ENCODE measurements at regions not wholly inside any gene's neighbourhood (a gene's known extent, or its start where the extent isn't known, plus 50 kb on each side); places are given as distances from the start of the nearest gene placed in this dataset.
"Not testable (repeated sequence)": the region's sequence is repeated elsewhere in the genome, so short reads cannot be mapped to it uniquely, and the experiment has no call there.

DNA sequence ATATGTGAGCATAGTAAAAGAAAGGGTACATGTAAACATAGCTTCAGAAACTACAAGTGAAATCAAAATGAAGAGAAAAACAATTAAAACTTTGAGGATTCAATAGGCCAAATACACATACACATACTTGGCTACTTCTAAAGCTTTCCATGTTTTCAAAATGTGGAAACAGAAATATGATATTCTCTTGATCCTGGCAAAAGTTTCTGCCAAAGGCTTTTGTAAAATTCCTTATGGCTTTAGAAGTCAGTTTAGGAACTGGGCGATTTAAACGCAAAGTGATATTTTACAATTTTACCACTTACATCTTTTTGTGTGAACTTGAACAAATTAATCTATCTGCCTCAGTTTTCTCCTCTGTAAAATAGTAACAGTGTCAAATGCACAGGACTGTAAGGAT, 756.4 kb downstream of the C12orf50 start:
- no peak for DNase-seq (ENCODE audit: low read depth in 2 of 2)

DNA sequence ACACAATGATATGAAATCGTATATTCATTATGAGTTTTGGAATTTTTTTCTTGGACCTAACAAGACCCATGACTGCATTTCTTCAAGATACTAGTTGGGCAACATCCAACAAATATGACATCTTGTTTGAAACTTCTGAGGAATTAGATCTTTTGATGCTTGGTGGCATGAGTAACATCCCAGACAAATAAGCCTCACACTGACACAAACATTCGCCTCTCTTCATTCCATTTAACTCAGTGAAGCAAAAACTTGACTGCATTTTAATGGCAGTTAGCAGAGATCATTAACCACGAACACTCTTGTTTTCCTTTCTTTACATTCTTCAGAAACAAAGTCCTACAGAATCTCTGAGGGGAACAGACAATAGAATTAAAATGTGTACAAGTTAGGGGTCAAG, 758.3 kb downstream of the C12orf50 start:
- DNase-seq (ENCODE audit: low read depth in 2 of 2), result no peak

DNA sequence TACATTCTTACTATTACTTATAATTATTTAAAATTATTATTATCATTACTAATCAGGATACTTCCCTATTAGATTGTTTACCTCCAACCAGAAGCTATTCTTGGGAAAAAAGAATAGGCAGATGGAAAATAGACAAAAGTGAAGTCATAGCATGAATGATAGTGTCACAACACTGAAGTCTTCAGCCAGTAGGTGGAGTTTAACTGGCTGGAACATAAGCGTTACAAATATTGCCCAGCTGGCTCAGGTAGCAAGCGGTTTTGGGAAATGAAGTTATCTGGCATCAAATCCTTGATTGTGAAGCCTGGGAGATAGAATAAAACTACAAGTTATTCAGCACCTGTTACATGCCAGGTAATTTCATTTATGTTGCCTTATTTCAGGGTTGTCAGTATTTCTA, 762.9 kb downstream of the C12orf50 start:
- peak in 1 of 2 donors; percentile 11 for DNase-seq (ENCODE audit: low read depth in 2 of 2)

DNA sequence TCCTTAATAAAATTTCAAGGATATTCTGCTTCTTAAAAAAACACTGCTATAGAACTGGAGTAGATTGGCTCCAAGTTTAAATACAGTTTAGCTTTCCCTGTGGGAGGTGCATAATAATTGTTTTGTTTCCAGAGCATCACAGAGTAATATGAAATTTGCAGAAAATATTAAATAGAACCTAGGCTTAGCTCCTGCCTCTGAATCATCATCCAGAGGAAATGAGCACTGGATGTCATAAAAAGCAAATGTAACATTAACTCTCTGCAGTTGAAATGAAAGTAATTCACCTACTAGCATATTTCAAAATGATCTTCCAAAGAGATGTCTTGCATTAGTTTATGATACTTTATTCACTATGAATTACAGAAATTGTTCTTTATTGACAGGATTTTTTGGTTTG, 769.8 kb downstream of the C12orf50 start:
- DNase-seq (ENCODE audit: low read depth in 2 of 2), result no peak

DNA sequence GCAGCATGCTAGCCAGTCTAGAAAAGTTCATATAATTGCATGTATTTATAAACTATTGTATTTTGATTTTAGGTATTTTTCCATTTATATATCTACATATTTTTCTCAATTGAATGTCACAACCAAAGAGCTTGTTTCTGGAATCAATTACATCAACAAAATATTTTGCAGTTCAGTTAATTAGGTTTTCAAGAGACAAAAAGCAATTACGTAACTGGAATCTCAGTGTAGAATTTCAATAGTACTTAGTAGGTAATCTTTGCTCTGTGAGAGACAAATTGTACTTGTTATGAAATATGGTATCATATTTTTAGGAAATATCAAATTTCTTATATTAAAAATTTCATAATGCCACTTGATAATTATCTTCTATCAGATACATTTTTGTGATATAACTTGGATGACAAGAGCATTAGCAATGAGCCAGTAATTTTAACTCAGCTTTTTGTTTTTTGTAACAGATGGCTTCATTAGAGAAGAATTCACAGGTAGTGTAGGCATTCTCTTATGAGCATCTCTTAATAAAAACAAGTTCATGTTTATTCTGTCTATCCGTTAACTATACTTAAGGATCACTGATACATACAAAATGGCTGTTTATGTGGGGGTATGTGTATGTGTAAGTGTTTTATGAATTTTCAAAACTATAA, 774.7 kb downstream of the C12orf50 start:
- DNase-seq (ENCODE audit: low read depth in 2 of 2), result no peak

DNA sequence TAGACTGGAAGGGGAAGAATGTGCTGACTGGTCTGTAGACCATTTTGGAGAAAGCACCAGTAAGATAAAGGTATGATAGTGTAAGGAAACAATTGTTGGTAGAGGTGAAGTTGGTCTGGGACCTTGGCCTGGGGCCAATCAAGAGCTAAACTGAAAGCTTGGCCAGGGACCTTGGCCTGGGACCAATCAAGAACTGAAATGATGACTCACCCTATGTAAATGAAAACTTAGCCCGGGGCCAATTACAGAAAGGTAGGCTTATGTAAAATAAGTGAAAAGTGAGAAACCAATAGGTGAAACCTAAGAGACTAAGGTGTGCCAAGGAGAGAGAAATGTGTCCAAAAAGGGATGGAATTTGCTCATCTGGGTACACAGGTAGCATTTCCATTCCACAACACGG, 776.0 kb downstream of the C12orf50 start:
- DNase-seq (ENCODE audit: low read depth in 2 of 2), result no peak

DNA sequence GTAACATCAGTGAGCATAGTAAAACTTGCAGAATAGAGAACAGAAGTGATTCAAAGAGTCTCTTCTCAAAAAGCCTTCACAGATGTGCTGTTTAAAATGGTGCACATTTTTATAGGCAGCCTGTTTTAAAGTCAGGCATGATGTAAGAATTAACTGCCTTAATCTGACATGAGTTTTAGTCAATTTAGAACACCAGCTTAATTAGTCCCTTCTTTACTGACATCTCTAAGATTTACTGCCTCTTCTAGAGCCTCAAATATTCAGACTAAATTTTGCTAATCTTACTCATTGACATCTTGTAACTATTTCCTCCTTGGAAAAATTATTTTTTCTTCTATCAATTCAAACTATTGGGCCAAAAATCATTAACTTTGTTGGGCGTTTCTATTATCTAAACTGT, 782.5 kb downstream of the C12orf50 start:
- no peak for DNase-seq (ENCODE audit: low read depth in 2 of 2)

DNA sequence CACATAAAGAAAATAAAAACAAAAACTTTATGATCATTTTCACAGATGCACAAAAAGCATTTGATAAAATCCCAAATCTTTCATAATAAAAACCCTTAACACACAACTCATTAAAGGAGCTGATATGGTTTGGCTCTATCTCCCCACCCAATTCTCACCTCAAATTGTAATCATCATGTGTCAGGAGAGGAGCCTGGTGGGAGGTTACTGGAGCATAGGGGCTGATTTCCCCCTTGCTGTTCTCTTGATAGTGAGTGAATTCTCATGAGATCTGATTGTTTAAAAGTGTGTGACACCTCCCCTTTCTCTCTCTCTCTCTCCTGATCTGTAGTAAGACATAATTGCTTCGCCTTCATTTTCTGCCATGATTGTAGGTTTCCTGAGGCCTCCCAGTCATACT, 790.7 kb downstream of the C12orf50 start:
- DNase-seq (ENCODE audit: low read depth in 2 of 2), result no peak

DNA sequence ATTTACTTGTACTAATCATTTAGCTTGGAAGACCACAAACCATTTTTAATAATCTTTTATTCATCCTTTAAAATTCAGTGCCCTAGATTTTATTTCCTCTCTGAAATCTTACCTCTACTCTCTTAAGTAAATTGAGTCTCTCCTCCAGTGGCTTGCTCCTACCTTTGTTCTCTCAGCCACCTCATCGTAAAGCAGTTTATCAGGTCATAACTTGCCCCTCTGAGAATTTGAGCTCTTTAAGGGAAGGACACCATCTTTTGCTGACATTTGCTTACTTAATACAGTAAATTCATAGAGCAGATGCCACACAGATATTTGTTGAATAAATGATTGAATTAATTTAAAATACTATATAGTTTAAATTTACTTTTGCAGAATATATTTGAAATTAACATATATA, 794.3 kb downstream of the C12orf50 start:
- DNase-seq (ENCODE audit: low read depth in 2 of 2), result no peak

DNA sequence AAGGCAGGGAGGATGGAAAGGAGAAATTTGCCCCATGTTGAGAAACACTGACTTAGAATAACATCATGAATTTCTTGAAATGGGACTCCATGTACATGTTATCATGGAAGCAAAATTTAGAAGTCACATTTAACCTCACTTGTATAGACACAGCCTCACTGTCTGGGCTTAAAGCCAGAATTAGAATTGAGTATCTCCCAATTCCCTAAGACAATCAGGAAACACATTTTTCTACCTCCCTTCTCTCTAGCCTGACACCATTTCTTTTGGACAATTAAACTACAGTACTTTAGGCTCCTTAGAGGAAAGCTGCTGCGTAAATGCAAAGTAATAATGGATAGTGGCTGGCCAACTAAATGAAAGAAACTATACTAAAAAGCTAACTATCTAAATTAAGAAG, 795.5 kb downstream of the C12orf50 start:
- no peak for DNase-seq (ENCODE audit: low read depth in 2 of 2)

DNA sequence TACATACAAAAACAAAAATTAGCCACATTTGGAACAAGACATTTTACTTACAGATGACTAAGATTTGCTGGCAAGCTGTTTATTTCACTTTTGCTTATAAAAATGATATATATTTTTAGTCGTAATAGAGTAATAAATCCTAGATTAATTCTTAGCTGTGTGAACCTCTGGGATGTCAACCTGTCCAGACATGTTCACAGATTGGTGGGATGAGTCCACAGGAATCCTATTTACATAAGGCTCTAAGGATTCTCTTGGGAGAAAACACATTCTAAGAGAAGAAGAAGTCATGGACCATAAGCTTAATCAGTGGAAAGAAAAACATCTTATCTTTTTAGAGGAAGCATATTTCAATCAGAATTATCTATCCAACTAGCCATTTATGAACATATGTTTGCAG, 797.4 kb downstream of the C12orf50 start:
- DNase-seq (ENCODE audit: low read depth in 2 of 2), result no peak

DNA sequence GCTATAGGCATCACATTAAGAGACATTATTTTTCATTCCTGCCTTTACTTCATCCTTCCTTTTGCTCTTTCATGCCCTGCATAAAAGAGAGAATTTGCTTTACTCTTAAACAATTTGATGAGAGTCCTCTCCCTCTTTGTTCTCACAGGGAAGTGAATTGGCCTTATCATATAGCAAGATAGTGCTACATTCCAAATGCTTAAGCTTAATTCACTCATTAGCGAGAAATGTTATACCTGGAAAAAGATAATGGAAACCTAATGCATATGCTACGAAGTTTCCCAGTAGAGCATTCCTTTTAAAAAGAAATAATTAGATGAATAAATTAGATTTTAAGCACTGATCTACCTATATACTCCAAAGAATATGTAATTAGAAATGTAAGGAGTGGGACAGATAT, 798.8 kb downstream of the C12orf50 start:
- no peak for DNase-seq (ENCODE audit: low read depth in 2 of 2)

DNA sequence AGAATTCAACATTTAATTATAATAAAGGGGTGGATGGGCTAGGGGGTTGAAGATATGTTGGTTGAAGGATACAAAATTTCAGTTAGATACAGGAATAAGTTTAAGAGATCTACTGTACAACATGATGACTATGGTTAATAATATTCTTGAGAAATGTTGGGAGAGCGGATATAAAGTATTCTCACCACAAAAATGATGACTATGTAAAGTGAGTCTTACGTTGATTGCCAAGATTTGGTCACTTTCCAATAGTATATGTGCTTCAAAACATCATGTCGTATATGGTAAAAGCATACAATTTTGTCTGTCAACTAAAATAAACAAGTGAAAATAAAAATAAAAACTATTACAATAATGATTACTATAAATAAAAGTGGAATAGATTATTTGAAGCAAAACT, 802.0 kb downstream of the C12orf50 start:
- DNase-seq (ENCODE audit: low read depth in 2 of 2), result no peak

DNA sequence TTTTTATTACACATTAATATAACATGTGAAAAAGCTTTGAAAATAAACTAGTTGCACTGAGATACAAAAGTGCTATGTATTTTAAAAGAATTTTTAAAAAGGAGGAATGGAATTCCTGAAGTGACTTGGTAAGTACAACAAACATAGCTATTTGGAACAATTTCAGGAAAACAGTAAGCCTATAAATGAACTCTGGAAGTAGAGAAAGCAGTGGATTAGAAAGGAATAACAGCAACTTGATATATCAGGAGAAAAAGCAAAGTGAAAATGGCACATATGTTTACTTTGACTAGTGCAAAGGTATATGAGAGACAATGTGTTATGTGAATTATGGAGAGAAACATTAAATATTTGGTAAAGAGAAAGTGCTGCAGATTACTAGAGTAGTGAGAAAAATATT, 811.7 kb downstream of the C12orf50 start:
- no peak for DNase-seq (ENCODE audit: low read depth in 2 of 2)

DNA sequence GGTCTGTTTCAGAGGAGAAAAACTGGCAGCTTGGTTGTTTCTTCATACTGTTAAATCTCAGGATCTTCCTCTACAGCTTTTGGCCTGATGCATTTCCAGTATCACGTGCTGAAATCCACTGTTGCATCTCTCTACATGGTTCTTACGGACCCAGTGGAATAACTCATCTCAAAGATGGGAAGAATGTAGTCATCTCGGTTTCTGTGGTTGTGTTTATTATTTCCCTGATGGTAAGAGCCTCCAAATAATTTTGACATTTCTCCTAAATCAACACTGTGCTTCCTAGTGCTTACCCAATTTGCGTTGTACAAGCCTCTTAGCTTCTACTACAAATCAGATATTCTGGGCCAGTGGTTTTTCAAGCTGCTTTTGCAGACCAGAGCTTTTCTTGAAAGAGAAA, 812.8 kb downstream of the C12orf50 start:
- DNase-seq (ENCODE audit: low read depth in 2 of 2), result no peak

DNA sequence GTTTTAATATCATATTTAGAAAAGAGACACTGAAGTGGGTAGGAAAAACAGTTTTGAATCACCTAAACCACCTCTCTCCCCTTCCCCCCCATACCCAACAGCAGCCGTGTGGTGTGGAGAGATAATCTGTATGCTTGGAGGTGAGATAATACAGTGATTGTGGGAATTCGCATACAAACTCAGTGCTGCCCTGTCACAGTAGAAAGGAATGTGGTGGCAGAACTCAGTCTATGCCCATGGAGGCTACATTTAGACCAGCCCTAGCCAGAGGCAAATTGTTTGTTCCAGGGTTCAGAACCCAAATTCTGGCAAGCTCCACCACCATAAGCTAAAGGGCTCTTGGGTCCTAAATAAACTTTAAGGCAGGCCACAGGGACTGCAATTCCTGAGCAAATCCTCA, 827.0 kb downstream of the C12orf50 start:
- DNase-seq (ENCODE audit: low read depth in 2 of 2), result no peak

DNA sequence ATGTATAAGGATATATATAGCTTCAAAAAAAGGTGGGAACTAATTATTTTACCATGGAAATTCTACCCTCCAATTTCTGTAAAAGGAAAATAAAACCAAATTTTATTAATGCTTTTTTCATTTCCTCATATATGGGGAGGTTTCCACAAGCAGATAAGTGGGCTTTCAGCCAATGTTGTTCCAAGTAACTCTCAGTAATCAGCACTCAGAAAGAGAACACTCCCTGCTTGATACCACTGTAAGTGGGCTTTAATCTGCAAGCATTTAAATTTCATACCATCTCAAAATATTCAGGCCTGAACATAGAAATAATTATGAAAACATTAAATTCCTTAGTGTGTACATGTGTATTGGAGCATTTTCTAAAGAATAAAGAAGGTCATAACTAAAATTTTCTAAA, 827.6 kb downstream of the C12orf50 start:
- DNase-seq (ENCODE audit: low read depth in 2 of 2), result no peak

DNA sequence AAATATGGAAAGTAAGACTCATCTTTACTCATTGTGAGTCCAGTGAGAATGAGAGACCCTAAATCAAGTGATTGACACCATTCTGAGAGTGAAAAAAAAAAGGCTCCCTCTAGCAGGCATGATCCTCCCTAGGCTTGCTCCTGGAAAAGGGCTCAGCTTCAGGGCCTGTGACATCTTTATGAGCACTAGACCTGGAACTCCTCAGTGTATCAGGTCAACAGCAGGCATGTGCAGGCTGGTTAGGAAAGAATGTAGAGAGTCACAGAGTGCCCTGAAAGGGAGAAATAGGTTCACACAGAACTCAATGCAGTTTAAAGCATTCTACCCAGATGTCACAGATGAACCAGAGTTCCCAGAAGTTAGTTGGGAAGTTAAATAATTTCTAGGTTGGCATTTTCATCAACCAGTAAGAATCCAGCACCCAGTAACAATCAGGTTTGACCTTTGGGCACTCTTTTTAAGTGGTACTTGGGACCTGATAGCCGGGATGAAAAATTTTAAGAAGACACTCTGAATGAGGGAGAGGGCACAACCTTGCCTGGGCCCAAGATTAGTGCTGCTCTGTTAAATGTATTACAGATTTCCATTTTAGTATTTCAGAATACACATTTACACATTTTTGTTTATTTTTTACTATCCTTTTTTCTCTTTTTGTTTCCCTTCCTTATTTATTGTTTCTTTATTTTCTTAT, 828.8 kb downstream of the C12orf50 start:
- DNase-seq (ENCODE audit: low read depth in 2 of 2), result no peak

DNA sequence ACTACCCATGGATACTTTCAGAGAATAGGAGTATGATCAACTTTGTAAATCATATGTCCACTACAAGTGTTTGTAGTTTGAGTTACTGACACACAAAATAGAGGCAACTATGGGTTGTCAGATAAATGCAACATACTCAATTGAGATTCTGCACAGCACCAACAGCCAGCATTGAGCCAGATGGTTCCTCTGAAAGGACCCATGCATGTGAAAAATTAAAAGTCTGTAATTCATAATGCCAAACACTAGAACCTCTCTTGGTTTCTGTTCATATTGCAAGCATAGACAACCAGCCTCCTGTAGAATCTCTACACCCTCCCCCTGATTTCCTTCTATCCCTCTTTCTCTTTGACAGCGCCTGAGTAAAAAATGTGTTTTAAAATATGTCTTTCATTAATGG, 831.0 kb downstream of the C12orf50 start:
- DNase-seq (ENCODE audit: low read depth in 2 of 2), result no peak

DNA sequence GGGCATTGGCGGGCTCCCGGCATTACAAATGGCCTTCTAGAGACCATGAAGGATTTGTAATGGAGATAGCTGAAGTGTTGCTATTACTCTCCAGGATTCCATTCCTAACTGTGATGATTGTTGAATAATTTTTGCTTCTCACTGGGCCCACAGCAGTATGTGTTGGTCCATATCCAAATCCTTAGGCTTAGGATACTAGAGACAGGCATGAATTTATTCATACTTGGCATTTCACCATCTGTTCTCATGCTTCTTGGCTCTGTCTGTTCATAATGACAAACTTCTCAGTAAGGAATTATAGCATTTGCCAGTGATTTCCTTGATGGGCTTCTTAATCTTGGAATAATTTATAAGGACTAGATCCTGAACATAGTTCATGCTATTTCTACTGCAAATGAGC, 832.9 kb downstream of the C12orf50 start:
- no peak for DNase-seq (ENCODE audit: low read depth in 2 of 2)

DNA sequence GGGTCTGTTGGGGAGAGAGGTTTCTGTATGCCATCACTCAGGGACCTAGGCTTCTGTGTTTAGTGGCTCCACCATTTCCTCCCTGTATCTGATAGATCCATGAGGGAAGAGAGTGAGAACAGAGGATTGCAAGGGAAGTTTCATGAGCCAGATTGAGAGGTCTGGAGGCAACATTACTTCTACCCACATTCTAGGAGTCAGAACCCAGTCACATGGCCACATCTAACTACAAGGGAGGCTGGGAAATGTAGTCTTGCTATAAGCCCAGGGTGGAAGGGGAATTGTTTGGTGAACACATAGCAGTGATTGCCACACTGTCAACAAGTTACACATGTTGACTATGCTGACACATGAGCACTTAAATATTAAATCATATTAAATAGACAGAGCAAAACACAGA, 834.8 kb downstream of the C12orf50 start:
- not testable (repeated sequence) for DNase-seq (ENCODE audit: low read depth in 2 of 2)

DNA sequence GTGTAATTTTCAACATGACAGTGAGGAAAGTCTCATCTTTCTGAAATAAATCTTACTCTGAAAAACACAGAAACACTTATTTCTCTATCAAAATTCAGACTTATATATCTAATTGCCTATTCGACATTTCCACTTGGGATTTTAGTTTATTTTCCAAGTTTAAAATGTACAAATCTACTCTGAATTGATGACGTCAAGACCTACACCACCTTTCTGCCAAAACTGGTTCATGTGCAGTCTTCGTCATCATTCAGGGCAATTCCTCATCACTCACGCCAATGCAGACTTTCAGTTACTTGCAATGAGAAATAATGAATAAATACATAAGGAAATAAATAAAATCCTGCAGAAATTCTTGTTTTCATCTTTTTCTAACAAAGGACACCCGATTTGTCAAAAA, 843.8 kb downstream of the C12orf50 start:
- DNase-seq (ENCODE audit: low read depth in 2 of 2), result no peak

DNA sequence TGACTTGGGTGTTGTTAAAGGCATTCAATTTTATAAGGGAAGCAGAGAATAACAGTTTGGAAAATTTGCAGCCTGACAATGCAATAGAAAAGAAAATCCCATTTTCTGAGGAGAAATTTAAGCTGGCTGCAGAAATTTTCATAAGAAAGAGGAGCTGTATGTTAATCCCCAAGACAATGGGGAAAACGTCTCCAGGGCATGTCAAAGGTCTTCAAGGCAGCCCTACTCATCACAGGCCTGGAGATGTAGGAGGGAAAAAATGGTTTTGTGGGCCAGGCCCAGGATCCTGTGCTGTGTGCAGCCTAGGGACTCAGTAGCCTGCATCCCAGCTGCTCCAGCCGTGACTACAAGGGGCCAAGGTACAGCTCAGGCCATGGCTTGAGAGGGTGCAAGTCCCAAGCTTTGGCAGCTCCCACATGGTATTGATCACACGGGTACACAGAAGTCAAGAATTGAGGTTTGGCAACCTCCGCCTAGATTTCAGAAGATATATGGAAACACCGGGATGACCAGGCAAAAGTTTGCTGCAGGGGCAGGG, 846.4 kb downstream of the C12orf50 start:
- DNase-seq (ENCODE audit: low read depth in 2 of 2), result no peak

Measured in dermis microvascular lymphatic vessel endothelial cell (primary cell).